ENCODE measurements at regions not wholly inside any gene's neighbourhood (a gene's known extent, or its start where the extent isn't known, plus 50 kb on each side); places are given as distances from the start of the nearest gene placed in this dataset.

DNA sequence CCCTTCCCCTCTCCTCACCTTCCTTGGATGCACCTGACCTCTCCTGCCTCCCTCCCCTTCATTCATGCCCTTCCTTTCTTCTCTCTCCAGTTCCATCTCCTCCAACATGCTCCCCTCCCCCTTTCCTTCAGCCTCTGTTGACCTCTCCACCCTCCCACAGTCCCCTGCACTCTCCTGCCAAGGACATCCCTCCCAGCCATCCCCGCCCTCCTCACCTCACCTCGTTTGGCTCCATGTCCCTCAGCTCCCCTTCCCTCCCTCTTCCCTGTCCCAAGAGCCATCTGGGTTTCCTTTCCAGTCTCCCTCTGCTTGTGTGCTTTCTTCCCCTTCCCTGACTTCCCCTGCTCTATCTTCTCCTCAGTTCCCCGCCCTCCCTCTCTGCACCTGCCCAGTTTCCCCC, 819.7 kb downstream of the KCNJ18 start:
- TF ChIP-seq BHLHE40 (IDR thresholded peaks at IDR 0.05; ENCODE audit: borderline replicate concordance) (no peak), LEF1 (IDR thresholded peaks at IDR 0.05; ENCODE audit: borderline replicate concordance) (no peak), NFRKB (IDR thresholded peaks at IDR 0.05) (no peak), FOXM1 (IDR thresholded peaks at IDR 0.05; ENCODE audit: borderline replicate concordance) (no peak), ELF4 (IDR thresholded peaks at IDR 0.05) (no peak), SUZ12 (IDR thresholded peaks at IDR 0.05) (no peak), L3MBTL2 (conservative IDR thresholded peaks at IDR 0.05) (no peak), CTBP1 (IDR thresholded peaks at IDR 0.05; ENCODE audit: borderline replicate concordance) (no peak), FOXA1 (IDR thresholded peaks at IDR 0.05) (no peak), HDGF (IDR thresholded peaks at IDR 0.05; ENCODE audit: borderline replicate concordance) (no peak), SP1 (IDR thresholded peaks at IDR 0.05) (no peak), TARDBP (IDR thresholded peaks at IDR 0.05) (no peak)

Measured in HEK293T (cell line).